HG02678 (cell line): ENCODE measurements at regions not wholly inside any gene's neighbourhood (a gene's known extent, or its start where the extent isn't known, plus 50 kb on each side); places are given as distances from the start of the nearest gene placed in this dataset.

Experiments
- ATAC-seq: cut with Tn5 transposase; IDR thresholded peaks from one replicate; pipeline ENCODE4 v1.9.1; 2021; ENCODE audit warnings: mild to moderate bottlenecking, moderate library complexity; ENCODE audit not compliant: unreplicated experiment

DNA sequence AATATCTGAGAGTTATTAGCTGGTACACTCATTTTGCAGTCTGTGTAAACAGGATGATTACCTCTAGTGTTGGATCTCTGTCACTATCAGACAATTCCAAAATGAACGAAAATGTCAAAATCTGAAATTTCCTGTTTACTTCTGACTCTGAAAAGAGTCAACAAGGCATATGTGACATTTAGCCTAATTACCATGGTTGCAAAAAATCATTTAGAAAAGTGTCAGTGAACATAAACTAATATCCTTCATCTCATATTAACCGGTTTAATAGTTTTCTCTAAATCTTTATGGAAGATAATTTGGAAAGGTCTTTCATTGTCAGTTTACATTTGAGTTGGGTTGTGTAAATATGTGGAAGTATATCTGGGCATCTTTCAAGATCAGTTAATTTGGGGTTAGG, 431.8 kb upstream of the HSF2 start:
- ATAC-seq, result no peak

DNA sequence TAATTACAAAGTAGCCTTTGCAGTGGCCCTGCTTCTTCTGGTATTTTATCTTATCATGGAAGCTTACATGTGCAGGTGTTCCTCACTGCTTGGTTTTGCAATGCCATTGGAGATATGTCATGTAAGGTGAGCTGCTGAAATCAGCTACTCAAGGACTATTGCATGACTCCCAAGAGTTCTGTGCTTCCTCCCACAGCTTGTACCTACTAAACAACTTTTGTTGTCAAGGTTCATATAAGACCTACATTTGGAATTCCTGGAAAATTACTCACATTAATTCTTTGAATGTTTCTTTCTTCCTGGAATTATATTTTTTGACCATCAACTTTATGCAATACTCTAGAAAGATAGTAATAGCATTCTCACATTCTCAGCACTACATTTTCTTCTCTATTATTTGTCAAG, 427.5 kb upstream of the HSF2 start:
- no peak for ATAC-seq

DNA sequence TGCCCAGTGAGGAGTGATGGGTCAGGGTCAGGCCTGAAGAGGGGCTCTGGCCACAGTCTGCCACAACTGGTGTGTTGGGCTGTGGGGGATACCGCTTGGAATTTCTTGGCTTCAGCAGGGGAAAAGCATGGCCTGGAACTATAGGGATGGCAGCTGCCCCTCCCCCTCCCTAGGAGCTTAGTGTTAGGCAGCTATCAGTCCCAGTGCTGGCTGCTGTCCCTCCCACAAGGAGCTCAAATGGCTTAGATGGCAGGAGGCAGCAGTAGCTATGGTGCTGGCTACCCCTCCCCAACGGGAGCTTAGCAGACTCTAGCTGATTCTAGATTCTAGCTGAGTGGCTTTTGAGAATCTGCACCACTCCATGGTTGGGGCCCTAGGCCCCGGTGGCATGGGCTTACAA, 414.5 kb upstream of the HSF2 start:
- no peak for ATAC-seq

GRCh38 chr6:121993362-121993761, 406.1 kb upstream of the HSF2 start:
- no peak for ATAC-seq

DNA sequence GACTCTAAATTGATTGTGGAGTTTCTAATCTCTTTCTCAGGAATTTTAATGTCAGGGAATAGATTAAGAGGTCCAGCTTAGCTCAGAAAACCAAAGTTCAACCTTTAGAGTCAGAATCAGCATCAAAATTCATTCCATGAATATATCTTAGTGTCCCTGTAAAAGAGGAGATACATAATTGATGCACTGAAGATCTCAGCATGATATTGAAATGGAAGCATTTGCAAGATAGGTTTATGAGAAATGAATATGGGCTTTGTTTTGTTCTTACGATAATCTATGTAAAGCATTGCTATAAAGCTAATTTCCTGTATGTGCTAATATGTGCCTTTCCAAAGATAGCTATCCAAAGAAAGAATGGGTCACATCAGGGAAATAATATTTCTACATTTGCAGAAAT, 404.5 kb upstream of the HSF2 start:
- no peak for ATAC-seq

DNA sequence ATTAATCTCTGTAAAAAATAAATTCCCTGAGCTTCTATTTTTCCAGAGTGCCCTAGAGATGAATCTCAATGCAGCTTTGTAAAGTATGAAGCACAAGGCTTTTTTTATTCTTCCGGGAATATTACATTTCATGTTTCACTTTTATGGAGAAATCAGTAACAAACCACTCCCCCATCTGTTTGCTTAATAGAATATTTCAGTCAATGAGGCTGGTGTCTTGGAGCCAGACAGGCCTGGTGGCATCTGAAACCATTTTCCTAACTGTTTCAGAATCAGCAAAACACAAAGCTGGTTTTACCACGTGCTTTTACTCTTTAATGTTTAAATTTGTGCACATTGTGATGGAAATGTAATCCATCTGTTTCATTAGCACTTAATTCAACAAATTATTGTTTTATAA, 400.8 kb upstream of the HSF2 start:
- no peak for ATAC-seq

- ATAC-seq, result no peak
These were observed 399.9 kb upstream of the HSF2 start for GRCh38 chr6:121999456-122000065.

- no peak for ATAC-seq
These were observed 393.8 kb upstream of the HSF2 start for GRCh38 chr6:122005661-122006060.

GRCh38 chr6:122007339-122007738, 392.1 kb upstream of the HSF2 start:
- no peak for ATAC-seq

- no peak for ATAC-seq
These were observed 391.1 kb upstream of the HSF2 start for GRCh38 chr6:122008101-122008999.

DNA sequence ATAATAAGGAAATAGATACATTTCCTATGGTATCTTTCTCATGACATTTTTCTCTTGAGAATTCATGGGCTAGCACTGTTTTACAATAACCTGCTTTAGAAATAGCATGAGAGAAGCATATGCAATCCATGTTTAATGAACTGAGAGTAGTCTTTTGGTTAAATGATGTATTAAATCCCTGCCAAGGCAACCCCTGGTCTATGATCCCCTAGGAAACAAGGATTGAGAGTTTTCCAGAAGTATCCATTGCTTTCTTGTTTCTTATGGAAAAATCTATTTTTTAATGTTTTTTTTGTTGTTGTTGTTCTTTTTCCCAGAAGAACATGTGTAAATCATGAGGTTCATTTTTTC, 390.5 kb upstream of the HSF2 start:
- ATAC-seq, result no peak

DNA sequence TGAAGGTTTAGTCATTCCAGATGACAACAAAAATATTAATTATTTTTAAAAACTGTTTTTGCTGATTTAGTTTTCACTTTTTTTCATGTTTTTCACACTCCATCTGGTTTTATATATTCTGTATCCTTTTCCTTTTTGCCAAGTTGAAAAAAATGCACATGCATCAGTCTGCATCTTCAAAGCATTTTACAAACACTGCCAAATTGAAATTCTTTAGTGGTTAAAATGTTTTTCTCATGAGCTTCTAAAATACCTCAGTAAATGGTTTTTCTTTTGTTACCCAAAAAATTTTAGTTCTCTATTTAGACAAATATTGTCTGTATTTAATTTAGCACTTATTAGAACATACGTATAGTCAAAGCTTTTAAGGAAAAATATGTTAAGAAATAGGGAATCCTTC, 386.9 kb upstream of the HSF2 start:
- no peak for ATAC-seq

DNA sequence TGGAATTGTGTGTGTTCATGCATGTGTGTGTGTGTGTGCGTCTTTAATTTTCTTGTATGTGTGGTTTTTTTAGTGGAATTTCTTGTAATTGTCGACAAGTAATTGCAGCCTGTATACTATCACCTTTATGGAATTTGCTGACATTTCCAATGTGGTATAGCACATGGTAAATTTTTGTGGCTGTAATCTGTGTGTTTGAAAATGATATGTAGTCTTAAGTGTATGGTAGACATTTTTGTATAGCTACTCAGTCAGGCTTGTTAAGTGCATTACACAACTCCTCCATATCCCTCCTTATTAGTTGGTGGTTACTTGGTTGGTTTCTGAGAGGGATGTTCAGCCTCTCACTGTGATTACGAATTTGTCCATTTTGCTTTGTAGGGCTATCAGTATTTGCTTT, 384.5 kb upstream of the HSF2 start:
- no peak for ATAC-seq

DNA sequence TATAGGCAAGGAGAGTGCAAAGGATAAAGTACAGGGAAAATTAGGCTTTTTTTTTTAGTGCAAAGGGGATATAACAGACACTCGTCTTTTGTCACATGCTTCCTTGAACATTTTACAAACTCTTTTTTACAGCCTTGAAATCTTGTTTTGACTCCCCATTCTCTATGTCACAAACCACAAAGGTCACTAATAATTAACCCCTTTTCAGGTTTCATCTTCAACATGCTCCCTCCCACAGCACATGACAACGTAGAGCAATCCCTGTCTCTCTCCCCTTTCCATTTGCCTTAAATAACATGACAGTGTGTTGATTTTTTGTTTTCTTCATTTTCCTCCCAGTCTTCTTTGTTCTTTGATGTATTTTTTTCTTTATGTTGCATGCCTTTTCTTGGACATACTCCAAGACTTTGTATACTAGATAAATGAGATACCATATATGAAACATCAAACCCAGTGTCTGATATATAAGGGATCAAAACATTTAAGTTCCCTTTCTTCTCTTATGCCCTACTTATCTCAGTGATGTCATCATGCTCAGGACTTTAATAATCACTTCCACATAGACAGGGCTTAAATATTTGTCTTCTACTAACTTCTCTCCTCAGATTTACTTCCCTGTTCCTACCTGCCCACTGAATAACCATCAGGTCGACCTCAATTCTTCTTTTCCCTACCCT, 378.7 kb upstream of the HSF2 start:
- ATAC-seq, result peak; percentile 98

- no peak for ATAC-seq
These were observed 374.3 kb upstream of the HSF2 start for GRCh38 chr6:122025104-122025503.

- no peak for ATAC-seq
These were observed 372.7 kb upstream of the HSF2 start for GRCh38 chr6:122026582-122027369.

- ATAC-seq, result no peak
These were observed 370.4 kb upstream of the HSF2 start for GRCh38 chr6:122028933-122029522.

DNA sequence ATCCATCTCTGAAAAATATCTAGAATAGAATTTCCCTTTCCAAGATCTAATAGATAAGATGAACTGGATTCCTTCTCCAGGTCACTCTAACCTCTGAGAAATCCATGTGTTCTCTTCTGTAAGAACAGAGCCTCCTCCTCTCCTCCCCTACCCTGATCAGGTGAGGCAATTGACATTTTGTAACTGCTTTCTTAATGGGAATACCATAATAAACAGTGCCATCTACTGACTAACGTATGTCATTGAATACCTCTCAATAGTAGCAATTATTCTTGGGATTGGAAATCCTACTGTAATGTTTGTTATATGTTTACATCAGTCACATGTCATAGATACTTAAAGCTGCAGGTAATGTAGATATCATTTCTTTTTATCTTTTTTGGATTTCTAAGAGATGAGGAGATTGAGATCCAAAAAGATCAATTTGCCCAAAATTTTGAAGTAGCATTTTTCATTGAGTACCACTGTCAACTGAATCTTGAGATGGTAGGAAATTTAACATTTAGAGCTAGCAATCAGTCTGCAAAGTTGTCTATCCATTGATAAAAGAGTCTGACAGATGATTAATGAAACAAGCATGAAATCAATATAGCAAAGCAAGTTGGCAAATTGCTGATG, 365.8 kb upstream of the HSF2 start:
- ATAC-seq, result peak; percentile 91

- no peak for ATAC-seq
These were observed 364.3 kb upstream of the HSF2 start for GRCh38 chr6:122035173-122035572.

GRCh38 chr6:122040261-122040660, 359.2 kb upstream of the HSF2 start:
- no peak for ATAC-seq
